ENCODE measurements at regions not wholly inside any gene's neighbourhood (a gene's known extent, or its start where the extent isn't known, plus 50 kb on each side); places are given as distances from the start of the nearest gene placed in this dataset.

GRCh38 chr18:25729072-25729471 is 361.3 kb downstream of the SS18 start:
- Mint-ChIP-seq H3K4me1 (ENCODE audit: low read depth, unreplicated experiment) (no peaks in the 10 kb centered on the region), H3K36me3 (ENCODE audit: insufficient read depth, unreplicated experiment) (no peaks in the 10 kb centered on the region), H3K9me3 (ENCODE audit: unreplicated experiment) (no peaks in the 10 kb centered on the region), H3K27ac (ENCODE audit: unreplicated experiment) (no peak overlapping the region), H3K4me3 (ENCODE audit: unreplicated experiment) (no peak overlapping the region), H3K27me3 (ENCODE audit: insufficient read depth, unreplicated experiment) (peaks cover under 1% of the 10 kb centered on the region)
- no peaks in the 10 kb centered on the region for H3K27me3 ChIP-seq (replicated peaks; ENCODE audit: control insufficient read depth, insufficient read depth, low read length)
- no peak for TF ChIP-seq CTCF (IDR thresholded peaks at IDR 0.05; ENCODE audit: insufficient read depth in 1 of 2, low read depth in 1 of 2, low read length in 1 of 2, severe bottlenecking in 1 of 2, unreplicated experiment in 1 of 2)
- BruUV-seq (replicated peaks) = no TSS peak
- no peaks in the 10 kb centered on the region for H3K36me3 ChIP-seq (ENCODE audit: control insufficient read depth, insufficient read depth, low read length)
- H3K4me1 ChIP-seq = no peaks in the 10 kb centered on the region
- no peak for DNase-seq
- ChIA-PET POLR2A (no interaction called here), CTCF (no interaction called here)
- no peak overlapping the region for H3K4me3 ChIP-seq (ENCODE audit: low read depth, low read length)
- H3K9me3 ChIP-seq = no peaks in the 10 kb centered on the region
- intact Hi-C loops (cut with micrococcal nuclease; ENCODE audit: unreplicated experiment) = no loop called here

GRCh38 chr18:25727281-25727985 is 363.0 kb downstream of the SS18 start:
- no peaks in the 10 kb centered on the region for H3K36me3 ChIP-seq (ENCODE audit: control insufficient read depth, insufficient read depth, low read length)
- no peaks in the 10 kb centered on the region for H3K36me3 Mint-ChIP-seq (ENCODE audit: insufficient read depth, unreplicated experiment)
- no TSS peak for BruUV-seq (replicated peaks)
- H3K4me3 Mint-ChIP-seq (ENCODE audit: unreplicated experiment) = no peak overlapping the region
- POLR2A ChIA-PET = no interaction called here
- no peaks in the 10 kb centered on the region for H3K4me1 ChIP-seq
- H3K27me3 ChIP-seq (replicated peaks; ENCODE audit: control insufficient read depth, insufficient read depth, low read length) = no peaks in the 10 kb centered on the region
- no peak for TF ChIP-seq CTCF (IDR thresholded peaks at IDR 0.05; ENCODE audit: insufficient read depth in 1 of 2, low read depth in 1 of 2, low read length in 1 of 2, severe bottlenecking in 1 of 2, unreplicated experiment in 1 of 2)
- H3K9me3 ChIP-seq = no peaks in the 10 kb centered on the region
- no peak for DNase-seq
- CTCF ChIA-PET = no interaction called here
- no peaks in the 10 kb centered on the region for H3K4me1 Mint-ChIP-seq (ENCODE audit: low read depth, unreplicated experiment)
- H3K9me3 Mint-ChIP-seq (ENCODE audit: unreplicated experiment) = no peaks in the 10 kb centered on the region
- no peaks in the 10 kb centered on the region for H3K27me3 Mint-ChIP-seq (ENCODE audit: insufficient read depth, unreplicated experiment)
- H3K4me3 ChIP-seq (ENCODE audit: low read depth, low read length) = no peak overlapping the region
- no peak overlapping the region for H3K27ac Mint-ChIP-seq (ENCODE audit: unreplicated experiment)
- intact Hi-C loops (cut with micrococcal nuclease; ENCODE audit: unreplicated experiment) = no loop called here

- ChIA-PET CTCF (no interaction called here), POLR2A (no interaction called here)
- no peaks in the 10 kb centered on the region for H3K27me3 ChIP-seq (replicated peaks; ENCODE audit: control insufficient read depth, insufficient read depth, low read length)
- no peak for TF ChIP-seq CTCF (IDR thresholded peaks at IDR 0.05; ENCODE audit: insufficient read depth in 1 of 2, low read depth in 1 of 2, low read length in 1 of 2, severe bottlenecking in 1 of 2, unreplicated experiment in 1 of 2)
- H3K4me3 ChIP-seq (ENCODE audit: low read depth, low read length) = no peak overlapping the region
- intact Hi-C loops (cut with micrococcal nuclease; ENCODE audit: unreplicated experiment) = no loop called here
- Mint-ChIP-seq H3K27ac (ENCODE audit: unreplicated experiment) (no peak overlapping the region), H3K4me1 (ENCODE audit: low read depth, unreplicated experiment) (no peaks in the 10 kb centered on the region), H3K36me3 (ENCODE audit: insufficient read depth, unreplicated experiment) (no peaks in the 10 kb centered on the region), H3K9me3 (ENCODE audit: unreplicated experiment) (no peaks in the 10 kb centered on the region), H3K27me3 (ENCODE audit: insufficient read depth, unreplicated experiment) (no peaks in the 10 kb centered on the region), H3K4me3 (ENCODE audit: unreplicated experiment) (no peak overlapping the region)
- no peaks in the 10 kb centered on the region for H3K36me3 ChIP-seq (ENCODE audit: control insufficient read depth, insufficient read depth, low read length)
- no peaks in the 10 kb centered on the region for H3K9me3 ChIP-seq
- no peaks in the 10 kb centered on the region for H3K4me1 ChIP-seq
- no peak for DNase-seq
- no TSS peak for BruUV-seq (replicated peaks)
Observed at GRCh38 chr18:25726298-25726697, 364.1 kb downstream of the SS18 start.
